B cell (primary cell): ENCODE measurements at regions not wholly inside any gene's neighbourhood (a gene's known extent, or its start where the extent isn't known, plus 50 kb on each side); places are given as distances from the start of the nearest gene placed in this dataset.
"Not testable (repeated sequence)": the region's sequence is repeated elsewhere in the genome, so short reads cannot be mapped to it uniquely, and the experiment has no call there.

Experiments used
- ATAC-seq: fragments of 200-7000 bp; cut with Tn5 transposase; one replicate; pipeline ENCODE4 v1.10.0; 2021; ENCODE audit warnings: low read depth, mild to moderate bottlenecking, moderate number of reproducible peaks, moderate library complexity
- CTCF ChIA-PET: fragments of 350-600 bp; sonication (Branson Sonifier 250); formaldehyde crosslinking; loops from one replicate; lab custom pipeline; 2021; ENCODE audit warnings: antibody characterized with exemption, inconsistent platforms; lab: Charles Lee
- POLR2A ChIA-PET: fragments of 350-600 bp; sonication (Branson Sonifier 250); formaldehyde crosslinking; loops from one replicate; lab custom pipeline; 2021; ENCODE audit warnings: antibody characterized with exemption; lab: Charles Lee
- DNase-seq: peaks from one replicate; pipeline ENCODE4 v3.0.0; 2013
- H2AFZ ChIP-seq: 2 replicates; pipeline ENCODE4 v1.6.1; 2012; ENCODE audit warnings: mild to moderate bottlenecking, low read depth, low read length; ENCODE audit not compliant: insufficient read depth, poor library complexity, severe bottlenecking
- H3K27ac ChIP-seq, 2 donors: 1 replicate in 1 of 2; 2 replicates in 1 of 2; pipeline ENCODE4 v1.5.1; 2012 to 2013; ENCODE audit warnings: low read length in 2 of 2, mild to moderate bottlenecking in 2 of 2, moderate library complexity in 1 of 2
- H3K27me3 ChIP-seq, 4 experiments: fragments of 200-600 bp in 1 of 4; sonication (generic) in 1 of 4; replicated peaks in 1 of 4; 1 replicate in 2 of 4; 2 replicates in 2 of 4; pipeline versions ENCODE4 v1.6.1 to v1.7.0; 2013 to 2016; ENCODE audit warnings: low read length in 3 of 4, mild to moderate bottlenecking in 2 of 4, mixed read lengths in 1 of 4, moderate library complexity in 1 of 4; ENCODE audit not compliant: insufficient read depth in 4 of 4, control insufficient read depth in 3 of 4; ENCODE audit errors: control extremely low read depth in 1 of 4
- H3K36me3 ChIP-seq, 2 experiments: replicated peaks in 1 of 2; 1 replicate in 1 of 2; 2 replicates in 1 of 2; pipeline versions ENCODE4 v1.6.1 to v1.7.1; 2013; ENCODE audit warnings: low read length in 1 of 2; ENCODE audit not compliant: insufficient read depth in 2 of 2, control insufficient read depth in 1 of 2; ENCODE audit errors: control extremely low read depth in 1 of 2, extremely low read depth in 1 of 2
- H3K4me1 ChIP-seq, 2 donors: fragments of 200-600 bp in 1 of 2; sonication (generic) in 1 of 2; 1 replicate in 1 of 2; 2 replicates in 1 of 2; pipeline versions ENCODE4 v1.5.1 to v1.6.1; 2013 to 2017; ENCODE audit warnings: low read length in 2 of 2; ENCODE audit not compliant: control insufficient read depth in 2 of 2, insufficient read depth in 2 of 2
- H3K4me2 ChIP-seq: replicated peaks from 2 replicates; pipeline ENCODE3; 2012; ENCODE audit warnings: mild to moderate bottlenecking, low read depth, low read length; ENCODE audit not compliant: poor library complexity, severe bottlenecking
- H3K4me3 ChIP-seq, 5 experiments: fragments of 200-600 bp in 1 of 5; sonication (generic) in 1 of 5; 1 replicate in 3 of 5; 2 replicates in 2 of 5; pipeline versions ENCODE4 v1.5.1 to v1.7.0; 2011 to 2016; ENCODE audit warnings: low read length in 4 of 5, mild to moderate bottlenecking in 4 of 5, low read depth in 2 of 5, control low read depth in 1 of 5, moderate library complexity in 1 of 5; ENCODE audit not compliant: insufficient read depth in 1 of 5; ENCODE audit errors: control extremely low read depth in 1 of 5, extremely low read depth in 1 of 5
- H3K79me2 ChIP-seq: fragments of 200-600 bp; sonication (generic); one replicate; pipeline ENCODE4 v1.6.0; 2016; ENCODE audit warnings: low read length; ENCODE audit not compliant: control insufficient read depth, insufficient read depth
- H3K9ac ChIP-seq: fragments of 200-600 bp; sonication (generic); 2 replicates; pipeline ENCODE4 v1.6.1; 2017; ENCODE audit warnings: mild to moderate bottlenecking, low read length, moderate library complexity
- H3K9me3 ChIP-seq, 3 donors: one replicate each; pipeline versions ENCODE4 v1.6.1 to v1.7.1; 2013; ENCODE audit warnings: low read length in 2 of 3; ENCODE audit not compliant: control insufficient read depth in 2 of 3, insufficient read depth in 1 of 3; ENCODE audit errors: control extremely low read depth in 1 of 3
- H4K20me1 ChIP-seq: 2 replicates; pipeline ENCODE4 v1.6.0; 2012; ENCODE audit warnings: mild to moderate bottlenecking, low read length; ENCODE audit not compliant: insufficient read depth, control insufficient read depth, poor library complexity, severe bottlenecking
- H3K27ac Mint-ChIP-seq: one replicate; pipeline ENCODE4 v1.8.0; 2021; ENCODE audit warnings: mixed read lengths
- H3K27me3 Mint-ChIP-seq: one replicate; pipeline ENCODE4 v1.8.0; 2021; ENCODE audit warnings: mixed read lengths
- H3K4me1 Mint-ChIP-seq: one replicate; pipeline ENCODE4 v1.8.0; 2021; ENCODE audit warnings: mixed read lengths
- H3K4me3 Mint-ChIP-seq: one replicate; pipeline ENCODE4 v1.8.0; 2021; ENCODE audit warnings: mixed read lengths
- H3K9me3 Mint-ChIP-seq: one replicate; pipeline ENCODE4 v1.8.0; 2022; ENCODE audit warnings: mixed read lengths; ENCODE audit not compliant: insufficient read depth
- CTCF ChIP-seq: fragments of 200-600 bp; IDR thresholded peaks from one replicate; pipeline ENCODE4 v1.8.0; 2022; ENCODE audit warnings: antibody characterized with exemption, mild to moderate bottlenecking
- EZH2 ChIP-seq: IDR thresholded peaks from 2 replicates; pipeline ENCODE4 v1.6.1; 2012; ENCODE audit warnings: borderline replicate concordance, low read depth, mild to moderate bottlenecking, moderate library complexity, low read length; ENCODE audit not compliant: insufficient read depth, poor library complexity, severe bottlenecking
- WGBS: methylation state at CpG from one replicate; pipeline ENCODE4 v1.1.5; 2013; ENCODE audit warnings: missing lambda C conversion rate; ENCODE audit not compliant: insufficient coverage; 5-methylcytosine and 5-hydroxymethylcytosine counted together
- intact Hi-C: fragments of 100-400 bp; cut with micrococcal nuclease; formaldehyde crosslinking; loops from one replicate; pipeline ENCODE4 v1.10.0; 2022

GRCh38 chr20:46787991-46788762 is 78.7 kb downstream of the SLC2A10 start:
- Histone ChIP-seq H2AFZ (no peak overlapping the region), H3K4me2 (no peak overlapping the region), H3K4me1 (no peaks in the 10 kb centered on the region), H3K79me2 (no peaks in the 10 kb centered on the region), H3K9me3 (no peaks in the 10 kb centered on the region), H3K27ac (no peak overlapping the region), H3K9ac (no peak overlapping the region), H4K20me1 (no peaks in the 10 kb centered on the region), H3K27me3 (peaks cover 0 to 6% (median 0%) of the 10 kb centered on the region in 4 experiments), H3K36me3 (no peaks in the 10 kb centered on the region), H3K4me3 (no peak overlapping the region)
- peaks cover 24% of the 10 kb centered on the region for H3K27me3 Mint-ChIP-seq
- 90% methylated on average over 13 of the region's 21 CpGs for WGBS
- H3K9me3 Mint-ChIP-seq = no peaks in the 10 kb centered on the region
- DNase-seq (no peak), ATAC-seq (no peak)
- H3K4me3 Mint-ChIP-seq = no peak overlapping the region
- ChIA-PET POLR2A (no interaction called here), CTCF (no interaction called here)
- TF ChIP-seq EZH2 = no peak
- TF ChIP-seq CTCF = no peak
- H3K4me1 Mint-ChIP-seq = no peaks in the 10 kb centered on the region
- H3K27ac Mint-ChIP-seq = no peak overlapping the region
- intact Hi-C loops = no loop called here

GRCh38 chr20:46788763-46789091 is 79.3 kb downstream of the SLC2A10 start:
- peaks cover 21% of the 10 kb centered on the region for H3K27me3 Mint-ChIP-seq
- ATAC-seq = not testable (repeated sequence)

More at GRCh38 chr20:46788763-46789091, 79.3 kb downstream of the SLC2A10 start:
- H3K27me3 ChIP-seq, H3K9me3 ChIP-seq, POLR2A ChIA-PET, H3K9me3 Mint-ChIP-seq, H2AFZ ChIP-seq, H3K4me3 Mint-ChIP-seq, H3K79me2 ChIP-seq, H3K27ac ChIP-seq, H3K4me1 Mint-ChIP-seq, H4K20me1 ChIP-seq, H3K27ac Mint-ChIP-seq, H3K36me3 ChIP-seq, H3K4me1 ChIP-seq, H3K9ac ChIP-seq, DNase-seq, intact Hi-C loops, CTCF ChIA-PET, H3K4me2 ChIP-seq, H3K4me3 ChIP-seq: not testable (repeated sequence)
- WGBS = 83% methylated on average over 5 of the region's 5 CpGs
